ENCODE measurements at regions not wholly inside any gene's neighbourhood (a gene's known extent, or its start where the extent isn't known, plus 50 kb on each side); places are given as distances from the start of the nearest gene placed in this dataset.

- CTCF ChIA-PET: no interaction called here
- POLR2A ChIA-PET: no interaction called here
- H3K4me3 ChIP-seq (ENCODE audit: low read depth, low read length): no peak overlapping the region
- no peak for TF ChIP-seq CTCF (IDR thresholded peaks at IDR 0.05; ENCODE audit: insufficient read depth, low read length, missing control alignments)
- no peak for DNase-seq (ENCODE audit: low read depth, low spot score)
These were observed 353.9 kb downstream of the HACE1 start for GRCh38 chr6:104505838-104506237.

- no peak for DNase-seq (ENCODE audit: low read depth, low spot score)
- H3K4me3 ChIP-seq (ENCODE audit: low read depth, low read length): no peak overlapping the region
- CTCF ChIA-PET: interaction anchor here (1.1 kb wide), 1 partner anchor 26 kb away, joined by 3 read pairs; no protein-coding TSS in a partner anchor
- POLR2A ChIA-PET: no interaction called here
- no peak for TF ChIP-seq CTCF (IDR thresholded peaks at IDR 0.05; ENCODE audit: insufficient read depth, low read length, missing control alignments)
These were observed 359.5 kb downstream of the HACE1 start for GRCh38 chr6:104500265-104500664.

- no peak overlapping the region for H3K4me3 ChIP-seq (ENCODE audit: low read depth, low read length)
- ChIA-PET CTCF (interaction anchor here (0.8 kb wide), 1 partner anchor 41 kb away, joined by 3 read pairs; no protein-coding TSS in a partner anchor), POLR2A (no interaction called here)
- no peak for DNase-seq (ENCODE audit: low read depth, low spot score)
- TF ChIP-seq CTCF (IDR thresholded peaks at IDR 0.05; ENCODE audit: insufficient read depth, low read length, missing control alignments): no peak
These were observed 373.7 kb downstream of the HACE1 start for GRCh38 chr6:104486035-104486434.

- ChIA-PET CTCF (no interaction called here), POLR2A (no interaction called here)
- H3K4me3 ChIP-seq (ENCODE audit: low read depth, low read length): no peak overlapping the region
- no peak for DNase-seq (ENCODE audit: low read depth, low spot score)
- no peak for TF ChIP-seq CTCF (IDR thresholded peaks at IDR 0.05; ENCODE audit: insufficient read depth, low read length, missing control alignments)
These were observed 375.1 kb downstream of the HACE1 start for GRCh38 chr6:104484626-104485025.

GRCh38 chr6:104484191-104484590, 375.5 kb downstream of the HACE1 start:
- POLR2A ChIA-PET: no interaction called here
- H3K4me3 ChIP-seq (ENCODE audit: low read depth, low read length): no peak overlapping the region
- TF ChIP-seq CTCF (IDR thresholded peaks at IDR 0.05; ENCODE audit: insufficient read depth, low read length, missing control alignments): no peak
- CTCF ChIA-PET: no interaction called here
- DNase-seq (ENCODE audit: low read depth, low spot score): no peak

- CTCF ChIA-PET: interaction anchor here (1.2 kb wide), 1 partner anchor 43 kb away, joined by 3 read pairs; no protein-coding TSS in a partner anchor
- POLR2A ChIA-PET: no interaction called here
- no peak for DNase-seq (ENCODE audit: low read depth, low spot score)
- TF ChIP-seq CTCF (IDR thresholded peaks at IDR 0.05; ENCODE audit: insufficient read depth, low read length, missing control alignments): no peak
- no peak overlapping the region for H3K4me3 ChIP-seq (ENCODE audit: low read depth, low read length)
These were observed 376.4 kb downstream of the HACE1 start for GRCh38 chr6:104483225-104483834.
